ENCODE measurements at regions not wholly inside any gene's neighbourhood (a gene's known extent, or its start where the extent isn't known, plus 50 kb on each side); places are given as distances from the start of the nearest gene placed in this dataset.

DNA sequence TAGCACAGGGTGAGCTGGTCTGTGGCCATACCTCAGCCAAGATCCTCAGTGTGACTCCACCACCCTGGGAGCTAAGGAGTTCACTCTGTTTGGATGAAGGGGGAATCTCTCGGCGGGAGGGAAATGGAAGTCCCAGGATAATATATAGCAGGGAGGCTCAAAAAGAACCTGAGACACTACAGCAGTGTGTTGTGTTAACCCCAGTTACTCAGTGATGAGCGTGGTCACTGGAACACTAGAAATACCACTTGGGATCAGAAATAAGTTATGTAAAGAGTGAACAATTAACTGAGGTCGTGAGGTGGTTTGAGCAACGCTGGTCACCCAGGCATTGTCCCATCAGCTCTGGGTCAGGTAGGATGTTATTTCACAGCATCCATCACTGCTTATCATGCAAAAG is 59.3 kb upstream of the ADAMTS16 start:
- TF ChIP-seq, protein P1, sequence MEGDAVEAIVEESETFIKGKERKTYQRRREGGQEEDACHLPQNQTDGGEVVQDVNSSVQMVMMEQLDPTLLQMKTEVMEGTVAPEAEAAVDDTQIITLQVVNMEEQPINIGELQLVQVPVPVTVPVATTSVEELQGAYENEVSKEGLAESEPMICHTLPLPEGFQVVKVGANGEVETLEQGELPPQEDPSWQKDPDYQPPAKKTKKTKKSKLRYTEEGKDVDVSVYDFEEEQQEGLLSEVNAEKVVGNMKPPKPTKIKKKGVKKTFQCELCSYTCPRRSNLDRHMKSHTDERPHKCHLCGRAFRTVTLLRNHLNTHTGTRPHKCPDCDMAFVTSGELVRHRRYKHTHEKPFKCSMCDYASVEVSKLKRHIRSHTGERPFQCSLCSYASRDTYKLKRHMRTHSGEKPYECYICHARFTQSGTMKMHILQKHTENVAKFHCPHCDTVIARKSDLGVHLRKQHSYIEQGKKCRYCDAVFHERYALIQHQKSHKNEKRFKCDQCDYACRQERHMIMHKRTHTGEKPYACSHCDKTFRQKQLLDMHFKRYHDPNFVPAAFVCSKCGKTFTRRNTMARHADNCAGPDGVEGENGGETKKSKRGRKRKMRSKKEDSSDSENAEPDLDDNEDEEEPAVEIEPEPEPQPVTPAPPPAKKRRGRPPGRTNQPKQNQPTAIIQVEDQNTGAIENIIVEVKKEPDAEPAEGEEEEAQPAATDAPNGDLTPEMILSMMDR (IDR thresholded peaks at IDR 0.05): no peak
- TF ChIP-seq POLR2A (IDR thresholded peaks at IDR 0.05): no peak
- no peak for TF ChIP-seq POLR2AphosphoS5 (IDR thresholded peaks at IDR 0.05)
- no peak for TF ChIP-seq EP300 (IDR thresholded peaks at IDR 0.05)
